ENCODE measurements at regions not wholly inside any gene's neighbourhood (a gene's known extent, or its start where the extent isn't known, plus 50 kb on each side); places are given as distances from the start of the nearest gene placed in this dataset.

GRCh38 chr17:79379700-79380445, 231.0 kb downstream of the RBFOX3 start:
- TF ChIP-seq ZFX (IDR thresholded peaks at IDR 0.05) (no peak), CTCF (conservative IDR thresholded peaks at IDR 0.05) (no peak)
- H3K27ac ChIP-seq = no peak overlapping the region

GRCh38 chr17:79377230-79377786, 233.5 kb downstream of the RBFOX3 start:
- no peak overlapping the region for H3K27ac ChIP-seq
- TF ChIP-seq ZFX (IDR thresholded peaks at IDR 0.05) (no peak), CTCF (conservative IDR thresholded peaks at IDR 0.05) (no peak)

- H3K27ac ChIP-seq = no peak overlapping the region
- no peak for TF ChIP-seq CTCF (conservative IDR thresholded peaks at IDR 0.05)
- no peak for TF ChIP-seq ZFX (IDR thresholded peaks at IDR 0.05)
Measured at GRCh38 chr17:79374807-79375206, 236.0 kb downstream of the RBFOX3 start.

GRCh38 chr17:79374087-79374689, 236.7 kb downstream of the RBFOX3 start:
- TF ChIP-seq ZFX (IDR thresholded peaks at IDR 0.05) = no peak
- TF ChIP-seq CTCF (conservative IDR thresholded peaks at IDR 0.05) = no peak
- H3K27ac ChIP-seq = no peak overlapping the region

- TF ChIP-seq CTCF (conservative IDR thresholded peaks at IDR 0.05) (no peak), ZFX (IDR thresholded peaks at IDR 0.05) (no peak)
- H3K27ac ChIP-seq = no peak overlapping the region
Measured at GRCh38 chr17:79372470-79373238, 238.2 kb downstream of the RBFOX3 start.

GRCh38 chr17:79371984-79372383, 238.9 kb downstream of the RBFOX3 start:
- H3K27ac ChIP-seq = no peak overlapping the region
- TF ChIP-seq ZFX (IDR thresholded peaks at IDR 0.05) (no peak), CTCF (conservative IDR thresholded peaks at IDR 0.05) (no peak)

- no peak overlapping the region for H3K27ac ChIP-seq
- no peak for TF ChIP-seq ZFX (IDR thresholded peaks at IDR 0.05)
- no peak for TF ChIP-seq CTCF (conservative IDR thresholded peaks at IDR 0.05)
Measured at GRCh38 chr17:79370594-79370993, 240.3 kb downstream of the RBFOX3 start.

Measured in C4-2B (cell line).